ENCODE measurements at regions not wholly inside any gene's neighbourhood (a gene's known extent, or its start where the extent isn't known, plus 50 kb on each side); places are given as distances from the start of the nearest gene placed in this dataset.
"Not testable (repeated sequence)": the region's sequence is repeated elsewhere in the genome, so short reads cannot be mapped to it uniquely, and the experiment has no call there.

GRCh38 chr18:57882465-57882864 lies 79.3 kb upstream of the ATP8B1 start:
- Histone ChIP-seq H3K27me3 (replicated peaks; ENCODE audit: insufficient read depth, low read depth, low read length, poor library complexity) (no peaks in the 10 kb centered on the region), H3K27ac (ENCODE audit: low read depth, low read length, poor library complexity, severe bottlenecking) (no peak overlapping the region), H3K36me3 (ENCODE audit: insufficient read depth, low read length, poor library complexity, severe bottlenecking) (no peaks in the 10 kb centered on the region), H3K4me1 (ENCODE audit: insufficient read depth, low read length, poor library complexity, severe bottlenecking) (no peaks in the 10 kb centered on the region), H3K9me3 (ENCODE audit: low read depth, low read length, poor library complexity, severe bottlenecking) (no peaks in the 10 kb centered on the region), H3K4me3 (ENCODE audit: low read depth, low read length, poor library complexity, severe bottlenecking) (no peak overlapping the region)
- intact Hi-C loops (cut with micrococcal nuclease; ENCODE audit: unreplicated experiment): loop anchor here (2.0 to 10.0 kb wide), 5 partner anchors 160 to 612 kb away; partner anchors contain the start of gene NEDD4L
- no peak for DNase-seq (ENCODE audit: low spot score)
- no TSS peak for BruUV-seq (replicated peaks)
- POLR2A ChIA-PET (ENCODE audit: low non-redundant PET): interaction anchor here (0.6 kb wide), 1 partner anchor 75 kb away, joined by 4 read pairs; no protein-coding TSS in a partner anchor
- CTCF ChIA-PET: interaction anchor here (0.6 to 2.2 kb wide), 8 partner anchors 63 to 882 kb away, joined by 3 to 26 read pairs (median 4); no protein-coding TSS in a partner anchor
- no peak for TF ChIP-seq EZH2 (IDR thresholded peaks at IDR 0.05; ENCODE audit: borderline replicate concordance, low read depth, low read length, poor library complexity, severe bottlenecking)
- no peak for TF ChIP-seq CTCF (conservative IDR thresholded peaks at IDR 0.05; ENCODE audit: low read depth, low read length)

- ChIA-PET CTCF (interaction anchor here (0.6 to 2.2 kb wide), 9 partner anchors 63 to 882 kb away, joined by 3 to 26 read pairs (median 4); no protein-coding TSS in a partner anchor), POLR2A (ENCODE audit: low non-redundant PET) (interaction anchor here (0.6 kb wide), 1 partner anchor 75 kb away, joined by 4 read pairs; no protein-coding TSS in a partner anchor)
- BruUV-seq (replicated peaks): no TSS peak
- no peaks in the 10 kb centered on the region for H3K27me3 ChIP-seq (replicated peaks; ENCODE audit: insufficient read depth, low read depth, low read length, poor library complexity)
- intact Hi-C loops (cut with micrococcal nuclease; ENCODE audit: unreplicated experiment): loop anchor here (2.0 to 10.0 kb wide), 5 partner anchors 160 to 613 kb away; partner anchors contain the start of gene NEDD4L
- H3K4me3 ChIP-seq (ENCODE audit: low read depth, low read length, poor library complexity, severe bottlenecking): no peak overlapping the region
- H3K36me3 ChIP-seq (ENCODE audit: insufficient read depth, low read length, poor library complexity, severe bottlenecking): no peaks in the 10 kb centered on the region
- peak; percentile 95 for TF ChIP-seq CTCF (conservative IDR thresholded peaks at IDR 0.05; ENCODE audit: low read depth, low read length)
- TF ChIP-seq EZH2 (IDR thresholded peaks at IDR 0.05; ENCODE audit: borderline replicate concordance, low read depth, low read length, poor library complexity, severe bottlenecking): no peak
- H3K9me3 ChIP-seq (ENCODE audit: low read depth, low read length, poor library complexity, severe bottlenecking): no peaks in the 10 kb centered on the region
- peak; percentile 87 for DNase-seq (ENCODE audit: low spot score)
- H3K27ac ChIP-seq (ENCODE audit: low read depth, low read length, poor library complexity, severe bottlenecking): no peak overlapping the region
- H3K4me1 ChIP-seq (ENCODE audit: insufficient read depth, low read length, poor library complexity, severe bottlenecking): no peaks in the 10 kb centered on the region
Observed at GRCh38 chr18:57881818-57882413, 78.8 kb upstream of the ATP8B1 start.

- H3K27me3 ChIP-seq (replicated peaks; ENCODE audit: insufficient read depth, low read depth, low read length, poor library complexity); H3K4me3 ChIP-seq (ENCODE audit: low read depth, low read length, poor library complexity, severe bottlenecking); BruUV-seq (replicated peaks); H3K4me1 ChIP-seq (ENCODE audit: insufficient read depth, low read length, poor library complexity, severe bottlenecking); H3K27ac ChIP-seq (ENCODE audit: low read depth, low read length, poor library complexity, severe bottlenecking); H3K9me3 ChIP-seq (ENCODE audit: low read depth, low read length, poor library complexity, severe bottlenecking); CTCF ChIA-PET; POLR2A ChIA-PET (ENCODE audit: low non-redundant PET); H3K36me3 ChIP-seq (ENCODE audit: insufficient read depth, low read length, poor library complexity, severe bottlenecking); DNase-seq (ENCODE audit: low spot score): not testable (repeated sequence)
- intact Hi-C loops (cut with micrococcal nuclease; ENCODE audit: unreplicated experiment): loop anchor here (5.0 to 10.0 kb wide), 4 partner anchors 162 to 615 kb away; partner anchors contain the start of gene NEDD4L
Observed at GRCh38 chr18:57879924-57880323, 76.8 kb upstream of the ATP8B1 start.

All from A673 (cell line).